ENCODE measurements at regions not wholly inside any gene's neighbourhood (a gene's known extent, or its start where the extent isn't known, plus 50 kb on each side); places are given as distances from the start of the nearest gene placed in this dataset.

- WGBS: 82% methylated on average over 17 of the region's 17 CpGs
- Histone ChIP-seq H3K27me3 (ENCODE audit: control insufficient read depth in 4 of 4, insufficient read depth in 4 of 4, low read length in 3 of 4) (peaks cover 0 to 6% (median 1%) of the 10 kb centered on the region in 4 donors), H3K27ac (ENCODE audit: low read depth in 1 of 2, low read length in 2 of 2) (no peak overlapping the region), H3K9me3 (ENCODE audit: control insufficient read depth in 4 of 4, low read length in 3 of 4) (no peaks in the 10 kb centered on the region), H3K4me3 (ENCODE audit: low read depth in 1 of 3, low read length in 3 of 3) (no peak overlapping the region), H3K4me1 (ENCODE audit: control insufficient read depth in 4 of 4, insufficient read depth in 4 of 4, low read length in 3 of 4) (no peaks in the 10 kb centered on the region), H3K9ac (ENCODE audit: low read depth in 1 of 2, low read length in 2 of 2) (no peak overlapping the region), H3K36me3 (ENCODE audit: control insufficient read depth in 4 of 4, insufficient read depth in 3 of 4, low read depth in 1 of 4, low read length in 3 of 4) (no peaks in the 10 kb centered on the region)
- DNase-seq (ENCODE audit: low spot score): no peak
- TF ChIP-seq SP1 (IDR thresholded peaks at IDR 0.05) (no peak), GABPA (IDR thresholded peaks at IDR 0.05 in 1 of 2, conservative IDR thresholded peaks at IDR 0.05 in 1 of 2) (no peak), HNF4A (conservative IDR thresholded peaks at IDR 0.05) (no peak), EGR1 (IDR thresholded peaks at IDR 0.05; ENCODE audit: low read depth in 2 of 2) (no peak), RXRA (IDR thresholded peaks at IDR 0.05) (no peak), MAX (IDR thresholded peaks at IDR 0.05) (no peak), CTCF (IDR thresholded peaks at IDR 0.05; ENCODE audit: low read depth, low read length, missing input control) (no peak), REST (IDR thresholded peaks at IDR 0.05) (no peak), HNF4G (IDR thresholded peaks at IDR 0.05) (no peak)
These were observed 83.7 kb downstream of the YTHDF1 start for GRCh38 chr20:63132131-63132714.

GRCh38 chr20:63130658-63131577 lies 85.0 kb downstream of the YTHDF1 start:
- Histone ChIP-seq H3K27me3 (ENCODE audit: control insufficient read depth in 4 of 4, insufficient read depth in 4 of 4, low read length in 3 of 4) (peaks cover 0 to 6% (median 2%) of the 10 kb centered on the region in 4 donors), H3K9ac (ENCODE audit: low read depth in 1 of 2, low read length in 2 of 2) (no peak overlapping the region), H3K27ac (ENCODE audit: low read depth in 1 of 2, low read length in 2 of 2) (no peak overlapping the region), H3K4me1 (ENCODE audit: control insufficient read depth in 4 of 4, insufficient read depth in 4 of 4, low read length in 3 of 4) (no peaks in the 10 kb centered on the region), H3K9me3 (ENCODE audit: control insufficient read depth in 4 of 4, low read length in 3 of 4) (no peaks in the 10 kb centered on the region), H3K4me3 (ENCODE audit: low read depth in 1 of 3, low read length in 3 of 3) (no peak overlapping the region), H3K36me3 (ENCODE audit: control insufficient read depth in 4 of 4, insufficient read depth in 3 of 4, low read depth in 1 of 4, low read length in 3 of 4) (no peaks in the 10 kb centered on the region)
- no peak for DNase-seq (ENCODE audit: low spot score)
- 68% methylated on average over 43 of the region's 43 CpGs for WGBS
- TF ChIP-seq SP1 (IDR thresholded peaks at IDR 0.05) (no peak), RAD21 (IDR thresholded peaks at IDR 0.05) (no peak), HNF4A (conservative IDR thresholded peaks at IDR 0.05) (no peak), YY1 (IDR thresholded peaks at IDR 0.05) (no peak), GABPA (IDR thresholded peaks at IDR 0.05 in 1 of 2, conservative IDR thresholded peaks at IDR 0.05 in 1 of 2) (no peak), JUND (IDR thresholded peaks at IDR 0.05) (no peak), HNF4G (IDR thresholded peaks at IDR 0.05) (no peak), MAX (IDR thresholded peaks at IDR 0.05) (no peak), FOXA1 (IDR thresholded peaks at IDR 0.05) (no peak)
